ENCODE measurements at regions not wholly inside any gene's neighbourhood (a gene's known extent, or its start where the extent isn't known, plus 50 kb on each side); places are given as distances from the start of the nearest gene placed in this dataset.

GRCh38 chr20:11697646-11698045, 220.0 kb upstream of the BTBD3 start:
- no peaks in the 10 kb centered on the region for H3K27me3 ChIP-seq
- no peak overlapping the region for H3K4me3 ChIP-seq
- TF ChIP-seq POLR2A (IDR thresholded peaks at IDR 0.05): no peak
- TF ChIP-seq CTCF (IDR thresholded peaks at IDR 0.05): no peak
- no peaks in the 10 kb centered on the region for H3K36me3 ChIP-seq
- DNase-seq (no peak), ATAC-seq (no peak)
- WGBS, 4 donors: 93 to 98% (median 94%) methylated on average over 1 of the region's 1 CpG
- peaks cover 0 to 13% (median 0%) of the 10 kb centered on the region in 12 donors for H3K9me3 ChIP-seq
- intact Hi-C loops (cut with DNase I): no loop called here
- no peak overlapping the region for H3K27ac ChIP-seq
- peaks cover 0 to 8% (median 0%) of the 10 kb centered on the region in 12 donors for H3K4me1 ChIP-seq

GRCh38 chr20:11698124-11698523, 219.6 kb upstream of the BTBD3 start:
- TF ChIP-seq POLR2A (IDR thresholded peaks at IDR 0.05) (no peak), CTCF (IDR thresholded peaks at IDR 0.05) (no peak)
- DNase-seq (no peak), ATAC-seq (no peak)
- intact Hi-C loops (cut with DNase I): no loop called here
- no peaks in the 10 kb centered on the region for H3K36me3 ChIP-seq
- H3K9me3 ChIP-seq: peaks cover 0 to 13% (median 0%) of the 10 kb centered on the region in 12 donors
- H3K4me3 ChIP-seq: no peak overlapping the region
- no peaks in the 10 kb centered on the region for H3K27me3 ChIP-seq
- H3K4me1 ChIP-seq: peaks cover 0 to 3% (median 0%) of the 10 kb centered on the region in 12 donors
- H3K27ac ChIP-seq: no peak overlapping the region

GRCh38 chr20:11700831-11701230, 216.9 kb upstream of the BTBD3 start:
- Histone ChIP-seq H3K4me1 (no peaks in the 10 kb centered on the region), H3K27me3 (no peaks in the 10 kb centered on the region), H3K9me3 (peaks cover 0 to 13% (median 0%) of the 10 kb centered on the region in 12 donors), H3K36me3 (no peaks in the 10 kb centered on the region), H3K4me3 (no peak overlapping the region), H3K27ac (no peak overlapping the region)
- intact Hi-C loops (cut with DNase I): no loop called here
- ATAC-seq (no peak), DNase-seq (no peak)
- WGBS, 4 donors: 67 to 76% (median 73%) methylated on average over 5 of the region's 5 CpGs
- TF ChIP-seq CTCF (IDR thresholded peaks at IDR 0.05) (no peak), POLR2A (IDR thresholded peaks at IDR 0.05) (no peak)

- 78 to 90% (median 82%) methylated on average over 2 of the region's 2 CpGs for WGBS, 4 donors
- Histone ChIP-seq H3K4me1 (no peaks in the 10 kb centered on the region), H3K27me3 (no peaks in the 10 kb centered on the region), H3K27ac (no peak overlapping the region), H3K36me3 (no peaks in the 10 kb centered on the region), H3K9me3 (peaks cover 0 to 6% (median 0%) of the 10 kb centered on the region in 12 donors), H3K4me3 (no peak overlapping the region)
- intact Hi-C loops (cut with DNase I): no loop called here
- DNase-seq (no peak), ATAC-seq (no peak)
- no peak for TF ChIP-seq POLR2A (IDR thresholded peaks at IDR 0.05)
- no peak for TF ChIP-seq CTCF (IDR thresholded peaks at IDR 0.05)
Observed at GRCh38 chr20:11702721-11703518, 214.8 kb upstream of the BTBD3 start.
